ENCODE measurements at regions not wholly inside any gene's neighbourhood (a gene's known extent, or its start where the extent isn't known, plus 50 kb on each side); places are given as distances from the start of the nearest gene placed in this dataset.
"Not testable (repeated sequence)": the region's sequence is repeated elsewhere in the genome, so short reads cannot be mapped to it uniquely, and the experiment has no call there.

GRCh38 chr7:69244701-69245100, 353.6 kb upstream of the AUTS2 start:
- no peak for DNase-seq (ENCODE audit: low spot score)

- peak; percentile 44 for DNase-seq (ENCODE audit: low spot score)
These were observed 352.6 kb upstream of the AUTS2 start for GRCh38 chr7:69245646-69246045.

GRCh38 chr7:69246758-69247157, 351.5 kb upstream of the AUTS2 start:
- DNase-seq (ENCODE audit: low spot score), result peak; percentile 57

- not testable (repeated sequence) for DNase-seq (ENCODE audit: low spot score)
These were observed 349.9 kb upstream of the AUTS2 start for GRCh38 chr7:69248382-69248828.

- DNase-seq (ENCODE audit: low spot score), result no peak
These were observed 347.3 kb upstream of the AUTS2 start for GRCh38 chr7:69250958-69251357.

- DNase-seq (ENCODE audit: low spot score), result no peak
These were observed 343.6 kb upstream of the AUTS2 start for GRCh38 chr7:69254643-69255042.

- DNase-seq (ENCODE audit: low spot score), result peak; percentile 24
These were observed 341.6 kb upstream of the AUTS2 start for GRCh38 chr7:69256634-69257081.

- no peak for DNase-seq (ENCODE audit: low spot score)
These were observed 340.7 kb upstream of the AUTS2 start for GRCh38 chr7:69257592-69257991.

- DNase-seq (ENCODE audit: low spot score), result no peak
These were observed 338.8 kb upstream of the AUTS2 start for GRCh38 chr7:69259445-69259844.

- no peak for DNase-seq (ENCODE audit: low spot score)
These were observed 338.3 kb upstream of the AUTS2 start for GRCh38 chr7:69260023-69260422.

GRCh38 chr7:69263550-69263949, 334.7 kb upstream of the AUTS2 start:
- DNase-seq (ENCODE audit: low spot score), result no peak

GRCh38 chr7:69269806-69270205, 328.5 kb upstream of the AUTS2 start:
- no peak for DNase-seq (ENCODE audit: low spot score)

- no peak for DNase-seq (ENCODE audit: low spot score)
These were observed 326.2 kb upstream of the AUTS2 start for GRCh38 chr7:69272101-69272500.

GRCh38 chr7:69276011-69276729, 322.1 kb upstream of the AUTS2 start:
- no peak for DNase-seq (ENCODE audit: low spot score)

- DNase-seq (ENCODE audit: low spot score), result no peak
These were observed 320.9 kb upstream of the AUTS2 start for GRCh38 chr7:69277366-69277765.

- DNase-seq (ENCODE audit: low spot score), result no peak
These were observed 315.3 kb upstream of the AUTS2 start for GRCh38 chr7:69282946-69283345.

GRCh38 chr7:69283421-69283820, 314.9 kb upstream of the AUTS2 start:
- peak; percentile 61 for DNase-seq (ENCODE audit: low spot score)

GRCh38 chr7:69285854-69286253, 312.4 kb upstream of the AUTS2 start:
- DNase-seq (ENCODE audit: low spot score), result no peak

- no peak for DNase-seq (ENCODE audit: low spot score)
These were observed 302.3 kb upstream of the AUTS2 start for GRCh38 chr7:69295977-69296376.

GRCh38 chr7:69301253-69301652, 297.0 kb upstream of the AUTS2 start:
- no peak for DNase-seq (ENCODE audit: low spot score)

- DNase-seq (ENCODE audit: low spot score), result no peak
These were observed 288.7 kb upstream of the AUTS2 start for GRCh38 chr7:69309601-69310000.

- no peak for DNase-seq (ENCODE audit: low spot score)
These were observed 286.8 kb upstream of the AUTS2 start for GRCh38 chr7:69311489-69311888.

GRCh38 chr7:69313852-69314251, 284.4 kb upstream of the AUTS2 start:
- DNase-seq (ENCODE audit: low spot score), result not testable (repeated sequence)

GRCh38 chr7:69318794-69319193, 279.5 kb upstream of the AUTS2 start:
- DNase-seq (ENCODE audit: low spot score), result no peak

All from globus pallidus (tissue), 1 donor.